HG03439 (cell line): ENCODE measurements at regions not wholly inside any gene's neighbourhood (a gene's known extent, or its start where the extent isn't known, plus 50 kb on each side); places are given as distances from the start of the nearest gene placed in this dataset.
"Not testable (repeated sequence)": the region's sequence is repeated elsewhere in the genome, so short reads cannot be mapped to it uniquely, and the experiment has no call there.

Experiments used
- ATAC-seq: cut with Tn5 transposase; IDR thresholded peaks from one replicate; pipeline ENCODE4 v1.9.1; 2021; ENCODE audit warnings: mild to moderate bottlenecking, moderate library complexity; ENCODE audit not compliant: unreplicated experiment

DNA sequence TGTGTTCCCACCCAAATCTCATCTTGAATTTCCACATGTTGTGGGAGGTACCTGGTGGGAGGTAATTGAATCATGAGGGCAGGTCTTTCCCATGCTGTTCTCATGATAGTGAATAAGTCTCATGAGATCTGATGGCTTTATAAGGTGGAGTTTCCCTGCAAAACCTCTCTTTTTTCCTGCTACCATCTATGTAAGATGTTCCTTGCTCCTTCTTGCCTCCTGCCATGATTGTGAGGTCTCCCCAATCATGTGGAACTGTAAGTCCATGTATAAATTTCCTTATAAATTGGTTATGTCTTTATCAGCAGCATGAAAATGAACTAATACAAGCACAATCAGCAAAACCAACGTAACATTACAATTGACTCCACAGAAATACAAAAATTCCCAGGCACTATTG, 814.8 kb upstream of the CITED2 start:
- not testable (repeated sequence) for ATAC-seq

DNA sequence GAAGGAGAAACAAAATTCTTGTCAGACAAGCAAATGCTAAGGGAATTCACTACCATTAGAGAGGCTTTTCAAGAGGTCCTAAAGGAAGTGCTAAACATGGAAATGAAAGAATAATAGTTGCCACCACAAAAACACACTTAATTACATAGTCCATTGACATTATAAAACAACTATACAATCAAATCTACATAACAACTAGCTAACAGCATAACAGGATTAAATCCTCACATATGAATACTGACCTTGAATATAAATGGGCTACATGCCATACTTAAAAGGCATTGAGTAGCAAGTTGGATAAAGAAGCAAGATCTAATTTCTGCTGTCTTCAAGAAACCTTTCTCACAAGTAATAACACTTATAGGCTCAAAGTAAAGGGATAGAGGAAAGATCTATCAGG, 811.5 kb upstream of the CITED2 start:
- ATAC-seq = no peak

DNA sequence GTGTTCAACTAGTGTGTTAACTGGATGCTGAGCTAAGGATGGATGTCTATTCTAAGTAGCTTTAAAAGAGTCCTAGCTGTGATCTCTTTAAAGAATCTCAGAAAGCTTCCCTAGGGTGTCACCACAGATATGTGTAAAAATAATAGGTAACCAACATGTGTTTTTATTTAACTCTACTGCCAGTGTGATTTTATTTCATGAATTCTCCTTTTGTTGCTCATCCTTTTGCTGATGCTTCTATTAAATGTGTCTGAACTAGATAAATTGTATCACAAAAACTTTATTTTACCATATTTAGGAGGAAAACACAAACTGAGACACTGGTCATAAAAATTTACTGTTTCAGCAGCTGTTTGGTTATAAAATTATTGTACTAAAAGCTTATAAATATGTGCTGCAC, 809.4 kb upstream of the CITED2 start:
- ATAC-seq = no peak

DNA sequence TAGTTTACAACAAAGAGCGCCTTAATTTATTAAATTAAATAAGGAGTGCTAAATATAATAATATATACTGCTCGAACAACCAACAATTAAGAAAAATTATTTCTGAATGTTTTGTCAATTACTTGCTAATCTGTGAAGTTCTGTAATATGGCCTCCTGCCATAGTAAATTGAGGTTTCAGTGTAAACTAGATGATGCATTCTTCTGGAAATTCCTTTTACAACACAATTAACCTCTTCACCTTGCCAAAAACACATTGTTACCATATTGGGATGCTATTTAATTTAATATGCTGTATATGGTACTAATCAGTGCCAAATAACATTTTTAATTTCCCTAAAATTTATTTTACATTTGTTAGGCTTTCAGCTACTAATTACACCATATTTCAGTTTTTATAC, 808.4 kb upstream of the CITED2 start:
- ATAC-seq = no peak

DNA sequence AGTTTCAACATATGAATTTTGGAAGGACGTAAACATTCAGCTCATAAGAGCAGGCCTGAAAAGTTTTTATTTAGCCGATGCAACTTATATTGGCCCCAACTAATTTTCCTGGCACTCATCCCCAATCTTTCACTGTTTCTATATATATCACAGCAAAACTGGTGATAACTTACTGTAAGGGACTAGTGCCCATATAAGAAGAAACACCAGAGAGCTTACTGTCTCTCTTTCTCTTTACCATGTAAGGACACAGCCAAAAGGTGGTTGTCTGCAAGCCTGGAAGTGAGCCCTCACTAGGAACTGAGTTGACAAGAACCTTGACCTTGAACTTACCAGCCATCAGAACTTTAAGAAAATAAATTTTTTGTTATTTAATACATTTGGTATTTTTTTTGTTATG, 807.4 kb upstream of the CITED2 start:
- ATAC-seq = no peak

DNA sequence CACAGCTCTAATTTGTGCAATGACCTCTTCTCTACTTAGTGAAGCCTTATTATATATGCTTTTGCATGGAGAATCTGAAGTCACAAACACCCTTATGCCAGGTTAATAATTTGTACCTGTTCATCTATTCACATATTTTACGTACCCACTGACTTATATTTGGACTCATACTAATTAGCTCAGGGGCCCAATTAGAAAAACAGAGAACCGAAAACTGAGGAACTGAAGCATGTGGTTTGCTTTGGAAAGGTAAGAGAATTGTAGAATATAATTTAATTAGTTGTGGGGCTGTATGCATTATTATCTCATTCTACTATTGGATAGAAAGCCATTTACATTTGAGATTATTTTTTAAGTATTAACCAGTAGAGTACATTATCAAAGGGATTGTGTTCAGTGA, 805.9 kb upstream of the CITED2 start:
- ATAC-seq = no peak

DNA sequence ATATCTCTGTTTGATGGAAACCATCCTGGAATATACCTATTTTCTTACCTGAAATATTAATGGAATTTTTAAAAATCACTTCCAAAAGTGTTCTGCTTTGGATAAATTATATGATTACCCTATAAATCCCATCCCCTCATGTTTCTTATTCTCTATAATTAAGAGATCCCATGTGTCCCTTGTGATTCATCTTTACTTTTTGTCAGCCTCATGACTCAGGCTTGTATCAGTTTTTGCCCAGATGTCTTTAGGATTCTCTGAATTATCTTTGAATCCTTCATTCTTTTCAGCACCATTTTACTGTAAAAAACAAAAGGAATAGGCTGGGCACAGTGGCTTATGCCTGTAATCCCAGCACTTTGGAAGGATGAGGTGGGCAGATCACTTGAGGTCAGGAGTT, 804.5 kb upstream of the CITED2 start:
- ATAC-seq = no peak

DNA sequence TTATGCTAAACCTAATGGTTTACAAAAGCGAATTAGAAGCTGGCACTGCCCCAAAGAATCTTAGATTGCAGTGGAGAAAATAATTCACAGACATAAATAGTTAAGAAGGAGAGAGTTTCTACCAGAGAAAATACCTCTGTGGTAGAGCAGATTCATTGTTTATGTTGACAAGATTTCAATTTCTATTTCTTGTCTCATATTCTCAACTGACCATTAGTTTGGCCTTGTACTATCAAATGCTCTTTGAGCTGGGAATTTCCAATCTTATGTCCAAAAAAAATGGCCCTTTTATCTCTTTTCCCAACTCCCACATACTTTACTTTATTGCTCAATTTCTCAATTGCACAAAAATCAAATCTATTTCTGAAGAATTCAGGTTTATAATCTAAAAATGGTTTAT, 804.1 kb upstream of the CITED2 start:
- ATAC-seq = no peak

DNA sequence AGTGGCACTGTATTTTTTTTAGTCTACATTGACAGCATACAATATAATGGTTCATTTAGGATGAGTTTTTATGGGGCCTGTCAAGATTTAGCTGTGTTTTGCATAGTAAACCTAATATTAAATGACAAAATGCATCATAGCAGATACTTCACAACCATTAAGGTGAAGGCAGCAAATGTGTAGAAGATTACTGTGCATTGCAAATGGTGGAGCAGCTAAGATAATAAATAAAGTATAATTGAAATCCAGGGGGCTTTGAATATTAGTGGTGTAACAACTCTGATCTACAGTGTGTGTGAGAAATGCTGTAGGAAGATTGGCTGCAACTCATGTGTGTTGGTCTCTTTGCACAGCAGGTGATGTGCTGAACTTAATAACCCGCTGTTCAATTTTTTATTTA, 801.9 kb upstream of the CITED2 start:
- no peak for ATAC-seq

DNA sequence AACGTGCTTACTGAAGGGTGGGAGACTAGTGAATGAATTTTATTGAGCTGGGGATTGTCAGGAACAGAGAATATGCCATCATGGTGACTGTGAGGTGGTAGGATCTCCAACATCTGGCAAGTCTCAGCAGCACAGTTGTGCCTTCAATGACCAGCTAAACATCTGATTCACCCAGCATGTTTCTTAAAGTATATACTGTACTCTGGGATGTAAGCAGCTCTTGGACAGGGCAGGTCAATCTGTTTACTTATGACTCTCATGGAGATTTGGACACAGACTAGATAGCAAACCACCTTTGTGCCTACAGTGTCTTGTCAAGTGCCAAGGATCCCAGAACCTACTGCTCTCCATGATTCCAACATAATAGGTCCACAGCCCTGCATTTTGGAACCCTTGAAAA, 801.0 kb upstream of the CITED2 start:
- no peak for ATAC-seq

DNA sequence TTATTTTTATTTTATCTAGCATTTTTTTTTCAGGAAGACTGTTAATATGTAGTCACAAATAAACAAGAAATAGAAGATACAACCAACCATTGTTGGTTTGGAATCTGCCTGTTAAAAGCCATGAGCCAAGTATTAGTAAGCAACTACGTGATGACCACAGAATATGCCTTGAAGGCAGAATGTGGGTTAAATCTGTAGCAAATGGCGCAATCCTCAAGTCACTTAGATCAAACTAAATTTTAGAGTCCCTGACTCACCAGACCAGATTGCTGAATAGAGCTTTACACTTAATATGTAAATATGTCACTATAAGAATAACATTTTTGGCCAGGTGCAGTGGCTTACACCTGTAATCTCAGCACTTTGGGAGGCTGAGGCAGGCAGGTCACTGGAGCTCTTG, 800.1 kb upstream of the CITED2 start:
- no peak for ATAC-seq

DNA sequence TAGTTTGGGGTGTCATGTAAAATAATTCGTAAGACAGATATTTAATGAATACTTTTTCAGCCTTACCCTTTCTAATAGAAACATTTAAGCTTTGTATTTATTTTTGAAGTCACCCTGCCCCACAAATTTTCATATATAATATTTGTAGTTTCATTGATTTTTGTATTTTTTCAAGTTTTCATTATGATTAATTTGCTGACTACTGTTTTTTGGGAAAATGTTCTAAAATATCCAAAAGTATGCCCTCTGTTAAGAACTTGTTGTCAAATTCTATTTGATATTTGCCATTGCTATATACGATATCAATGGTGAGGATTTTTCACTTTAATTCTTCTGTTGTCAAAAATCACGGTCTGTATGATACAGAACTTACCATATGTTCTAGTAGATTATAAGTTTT, 793.9 kb upstream of the CITED2 start:
- ATAC-seq = no peak

DNA sequence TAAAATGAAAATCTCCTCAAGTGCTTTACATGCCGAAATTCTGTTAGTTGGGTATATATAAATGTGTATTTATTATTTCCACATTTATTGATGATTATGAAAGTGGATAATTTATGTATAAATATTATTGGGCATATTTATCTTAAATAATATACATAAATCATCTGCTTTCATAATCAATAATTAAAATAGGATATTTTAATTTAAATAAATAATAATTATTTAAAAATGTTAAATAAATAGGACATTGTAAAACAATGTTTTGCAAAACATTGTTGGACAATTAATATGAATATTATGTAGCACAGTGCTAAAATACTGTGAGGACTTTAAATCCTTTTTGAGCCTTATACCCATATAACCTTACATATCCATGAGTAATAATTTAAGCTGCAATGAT, 786.5 kb upstream of the CITED2 start:
- ATAC-seq = no peak

DNA sequence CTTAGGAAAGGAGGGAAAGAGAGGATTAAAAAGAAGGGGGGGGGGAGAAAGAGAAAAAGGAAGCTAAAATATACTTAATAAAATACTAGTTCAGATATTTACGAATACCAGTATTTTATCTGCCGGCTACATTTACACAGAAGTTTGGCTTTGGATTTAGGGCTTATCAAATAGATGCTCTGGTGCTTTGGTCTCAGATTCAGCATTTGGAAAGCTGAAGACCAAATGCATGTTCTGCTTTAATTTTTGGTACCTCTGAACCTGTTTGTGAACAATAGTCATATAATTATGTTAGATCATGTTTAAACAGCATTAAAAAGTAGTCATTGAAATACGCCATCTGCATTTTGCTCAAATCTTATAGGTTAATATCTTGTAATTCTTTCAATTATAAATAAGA, 786.0 kb upstream of the CITED2 start:
- ATAC-seq = no peak

DNA sequence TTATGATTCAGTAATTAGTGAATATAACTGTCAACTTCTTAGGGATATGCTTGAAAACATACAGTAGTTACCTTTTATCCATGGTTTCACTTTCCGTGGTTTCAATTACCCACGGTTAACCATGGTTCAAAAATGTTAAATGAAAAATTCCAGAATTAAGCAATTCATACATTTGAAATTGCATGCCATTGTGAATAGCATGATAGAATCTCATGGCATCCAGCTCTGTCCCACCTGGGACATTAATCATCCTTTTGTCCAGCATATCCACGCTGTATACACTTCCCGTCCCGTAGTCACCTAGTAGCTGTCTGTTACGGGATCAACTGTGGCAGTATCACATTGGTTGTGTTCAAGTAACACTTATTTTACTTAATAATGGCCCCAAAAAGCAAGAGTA, 781.7 kb upstream of the CITED2 start:
- no peak for ATAC-seq

DNA sequence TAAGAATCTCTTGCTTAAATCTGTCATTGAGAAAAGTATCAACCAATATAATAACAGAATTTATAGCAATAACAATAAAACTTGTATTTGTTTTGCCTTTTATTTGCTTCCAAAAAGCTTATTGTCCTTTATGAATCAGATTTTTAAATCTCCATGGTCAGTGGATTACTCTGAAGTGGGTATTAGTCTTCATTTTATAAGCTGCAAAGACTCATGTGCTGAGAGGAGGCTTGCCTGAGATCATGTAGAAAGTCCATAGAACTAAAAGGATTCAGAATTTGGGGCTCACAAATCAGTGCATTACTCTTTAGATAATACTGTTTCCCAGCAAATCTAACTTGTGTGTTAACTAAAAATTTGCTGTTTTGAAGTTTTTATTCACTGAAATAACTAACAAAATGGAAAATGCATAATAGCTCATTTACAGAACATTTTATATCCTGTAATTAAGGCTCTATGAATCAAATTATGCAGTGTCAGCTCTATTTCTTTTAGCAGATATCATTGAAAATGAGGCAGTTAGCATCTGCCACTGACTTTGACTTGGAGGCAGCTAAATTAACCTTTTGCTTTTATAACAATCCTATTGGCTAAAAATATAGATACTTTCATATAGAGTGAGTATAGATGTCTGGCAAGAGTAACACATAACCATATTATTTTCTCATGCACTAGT, 781.1 kb upstream of the CITED2 start:
- no peak for ATAC-seq

DNA sequence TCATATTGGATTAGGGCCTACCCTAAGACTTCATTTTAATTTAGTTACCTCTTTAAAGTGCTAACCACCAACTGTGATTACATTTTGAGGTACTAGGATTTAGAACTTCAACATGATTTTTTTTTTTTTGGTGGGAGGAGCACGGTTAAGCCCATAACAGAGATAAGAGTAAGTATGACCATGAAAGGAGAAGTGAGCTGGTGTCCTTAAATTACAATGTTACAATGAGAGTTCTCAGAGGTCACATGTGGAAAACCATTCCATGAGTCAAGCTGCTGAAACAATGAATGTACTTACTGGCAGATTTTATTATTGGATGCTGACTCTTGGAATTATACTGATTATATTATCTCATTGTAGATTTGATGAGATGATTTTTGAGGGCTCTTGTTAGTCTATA, 779.3 kb upstream of the CITED2 start:
- ATAC-seq = no peak

DNA sequence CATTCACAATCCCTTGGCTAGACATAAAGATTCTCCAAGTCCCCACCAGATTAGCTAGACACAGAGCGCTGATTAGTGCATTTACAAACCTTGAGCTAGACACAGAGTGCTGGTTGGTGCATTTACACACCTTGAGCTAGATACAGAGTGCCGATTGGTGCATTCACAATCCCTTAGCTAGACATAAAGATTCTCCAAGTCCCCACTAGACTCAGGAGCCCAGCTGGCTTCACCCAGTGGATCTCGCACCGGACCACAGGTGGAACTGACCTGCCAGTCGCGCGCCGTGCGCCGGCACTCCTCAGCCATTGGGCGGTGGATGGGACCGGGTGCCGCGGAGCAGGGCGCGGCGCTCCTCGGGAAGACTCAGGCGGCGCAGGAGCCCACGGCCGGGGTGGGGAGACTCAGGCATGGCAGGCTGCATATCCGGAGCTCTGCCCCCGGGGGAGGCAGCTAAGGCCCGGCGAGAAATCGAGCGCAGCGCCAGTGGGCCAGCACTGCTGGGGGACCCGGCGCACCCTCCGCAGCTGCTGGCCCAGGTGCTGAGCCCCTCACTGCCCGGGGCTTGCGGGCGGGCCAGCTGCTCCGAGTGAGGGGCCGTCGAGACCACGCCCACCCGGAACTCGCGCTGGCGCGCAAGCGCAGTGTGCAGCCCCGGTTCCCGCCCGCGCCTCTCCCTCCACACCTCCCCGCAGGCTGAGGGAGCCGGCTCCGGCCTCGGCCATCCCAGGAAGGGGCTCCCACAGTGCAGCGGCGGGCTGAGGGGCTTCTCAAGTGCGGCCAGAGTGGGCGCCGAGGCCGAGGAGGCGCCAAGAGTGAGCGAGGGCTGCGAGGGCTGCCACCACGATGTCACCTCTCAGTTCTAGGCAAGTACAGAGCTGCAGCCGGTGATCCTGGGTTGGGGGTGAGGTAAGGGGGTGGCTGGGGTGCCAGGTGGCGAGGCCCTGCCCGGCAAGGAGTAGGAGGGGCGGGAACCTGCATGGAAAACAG, 773.7 kb upstream of the CITED2 start:
- not testable (repeated sequence) for ATAC-seq

DNA sequence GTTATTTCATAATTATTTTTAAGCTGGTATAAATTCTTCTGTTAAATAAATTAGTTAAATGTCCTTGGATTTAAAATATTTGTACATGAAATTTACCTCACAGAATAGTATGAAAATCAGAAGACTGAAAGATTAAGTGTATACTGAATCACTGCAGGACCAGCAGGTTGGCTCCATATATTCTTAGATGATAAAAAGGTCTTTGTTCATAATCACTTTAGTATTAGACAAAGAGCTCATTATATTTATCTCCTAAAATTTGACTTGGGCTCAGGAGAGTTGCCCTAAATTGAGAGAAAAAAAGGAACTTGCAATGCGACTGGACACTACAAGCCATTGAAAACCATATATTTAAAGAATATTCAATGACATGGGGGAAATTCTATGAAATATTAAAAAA, 766.4 kb upstream of the CITED2 start:
- no peak for ATAC-seq

DNA sequence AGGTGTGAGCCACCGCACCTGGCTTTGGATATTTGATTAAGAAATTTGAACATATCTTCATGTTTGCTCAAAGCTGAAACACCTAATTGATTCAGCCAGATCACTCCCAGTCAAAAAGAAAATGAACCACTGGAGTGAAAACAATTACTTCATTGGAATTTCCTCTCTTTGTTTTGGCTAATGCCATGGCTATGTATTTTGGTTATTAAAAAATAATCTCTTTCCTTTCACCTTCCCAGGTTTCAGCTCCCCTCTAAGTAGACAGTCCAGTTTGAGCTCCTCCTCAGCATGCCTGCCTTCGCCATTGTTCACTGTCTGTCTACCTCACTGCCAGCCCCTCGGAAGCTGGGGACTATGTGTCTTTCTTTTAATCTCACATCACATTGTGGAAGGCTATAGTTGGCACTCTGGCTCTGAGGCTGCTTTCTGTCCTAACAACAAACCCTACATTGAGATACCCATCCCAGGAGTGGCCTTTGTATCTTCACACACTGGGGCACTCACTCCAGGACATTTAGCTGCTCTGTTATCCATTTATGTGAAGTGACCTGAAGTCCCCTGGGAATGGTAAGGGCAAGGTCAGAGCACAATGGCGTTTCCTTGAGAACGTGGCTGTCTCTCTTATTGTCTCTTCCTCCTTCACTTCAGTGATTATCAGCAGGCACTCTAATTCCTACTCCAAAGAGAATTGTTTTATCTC, 764.0 kb upstream of the CITED2 start:
- no peak for ATAC-seq

DNA sequence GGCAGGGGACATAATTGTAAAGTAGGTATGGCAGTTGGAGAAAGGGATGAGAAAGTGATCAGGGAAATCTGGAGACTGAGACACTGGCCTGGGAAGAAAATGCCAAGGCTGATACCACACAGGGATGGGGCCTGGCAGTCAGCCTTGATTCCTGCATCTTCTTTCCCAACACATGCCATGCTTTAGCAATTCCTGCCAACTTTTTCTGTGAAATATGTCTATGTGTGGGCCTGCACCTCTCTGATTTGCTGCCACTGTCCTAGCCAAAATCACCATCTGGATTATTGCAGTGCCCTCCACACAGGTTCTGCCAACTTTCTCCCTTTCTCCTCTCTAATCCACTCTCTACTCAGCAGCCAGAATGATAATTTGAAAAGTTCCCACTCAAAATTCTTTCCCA, 759.8 kb upstream of the CITED2 start:
- no peak for ATAC-seq

DNA sequence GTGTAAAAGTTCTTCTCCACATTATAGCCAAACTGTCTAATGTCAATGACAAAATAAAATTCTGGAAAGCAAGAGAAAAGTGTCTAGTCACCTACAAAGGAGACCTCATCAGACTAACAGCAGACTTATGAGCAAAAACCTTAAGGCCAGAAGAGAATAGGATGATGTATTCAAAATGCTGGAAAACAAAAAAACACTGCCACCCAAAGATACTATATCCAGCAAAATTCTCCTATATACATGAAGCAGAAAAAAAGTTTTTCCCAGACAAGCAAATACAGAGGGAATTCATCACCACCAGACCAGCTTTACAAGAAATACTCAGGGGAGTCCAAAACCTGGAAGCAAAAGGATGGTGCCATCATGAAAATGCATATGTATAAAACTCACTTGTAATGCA, 755.6 kb upstream of the CITED2 start:
- ATAC-seq = no peak
